Peyer's patch (tissue), 4 donors: ENCODE measurements at regions not wholly inside any gene's neighbourhood (a gene's known extent, or its start where the extent isn't known, plus 50 kb on each side); places are given as distances from the start of the nearest gene placed in this dataset.

Experiments
- DNase-seq, 3 donors: peaks; one replicate each; pipeline ENCODE4 v3.0.0-alpha.2; 2017 to 2019
- H3K27ac ChIP-seq, 4 donors: fragments of 200-600 bp; sonication (generic); one replicate each; pipeline ENCODE4 v1.5.1; 2016 to 2019
- H3K27me3 ChIP-seq, 2 donors: fragments of 200-600 bp; sonication (generic); one replicate each; pipeline ENCODE4 v1.5.1; 2019
- H3K36me3 ChIP-seq, 3 donors: fragments of 200-600 bp; sonication (generic); one replicate each; pipeline ENCODE4 v1.5.1; 2016 to 2019
- H3K4me1 ChIP-seq, 4 donors: fragments of 200-600 bp; sonication (generic); one replicate each; pipeline ENCODE4 v1.5.1; 2016 to 2019
- H3K4me3 ChIP-seq, 4 donors: fragments of 200-600 bp; sonication (generic); 1 replicate in 3 of 4; 2 replicates in 1 of 4; pipeline ENCODE4 v1.5.1; 2016 to 2019; ENCODE audit warnings: mild to moderate bottlenecking in 1 of 4
- H3K9me3 ChIP-seq, 4 donors: fragments of 200-600 bp; sonication (generic); one replicate each; pipeline ENCODE4 v1.5.1; 2016 to 2019; ENCODE audit warnings: mild to moderate bottlenecking in 1 of 4
- CTCF ChIP-seq, 6 experiments: fragments of 450-650 bp in 4 of 6; fragments of 200-600 bp in 2 of 6; sonication (generic) in 1 of 6; IDR thresholded peaks; one replicate each; pipeline ENCODE4 v1.5.1; 2017 to 2019; ENCODE audit warnings: antibody characterized with exemption in 6 of 6, mild to moderate bottlenecking in 3 of 6, moderate library complexity in 1 of 6
- POLR2A ChIP-seq, 2 donors: fragments of 450-650 bp; IDR thresholded peaks; one replicate each; pipeline ENCODE4 v1.5.1; 2017; ENCODE audit warnings: antibody characterized with exemption in 2 of 2, mild to moderate bottlenecking in 2 of 2, moderate library complexity in 2 of 2

- Histone ChIP-seq H3K27me3 (no peaks in the 10 kb centered on the region), H3K36me3 (no peaks in the 10 kb centered on the region), H3K4me1 (no peaks in the 10 kb centered on the region), H3K27ac (no peak overlapping the region), H3K9me3 (no peaks in the 10 kb centered on the region), H3K4me3 (no peak overlapping the region)
- TF ChIP-seq CTCF (IDR thresholded peaks at IDR 0.05) (no peak), POLR2A (IDR thresholded peaks at IDR 0.05) (no peak)
- no peak for DNase-seq
Measured at GRCh38 chr10:33025910-33026309, 67.9 kb upstream of the ITGB1 start.

GRCh38 chr10:33025039-33025438 is 67.0 kb upstream of the ITGB1 start:
- no peaks in the 10 kb centered on the region for H3K36me3 ChIP-seq
- no peaks in the 10 kb centered on the region for H3K4me1 ChIP-seq
- no peak overlapping the region for H3K4me3 ChIP-seq
- TF ChIP-seq POLR2A (IDR thresholded peaks at IDR 0.05) (no peak), CTCF (IDR thresholded peaks at IDR 0.05) (no peak)
- DNase-seq, result no peak
- no peak overlapping the region for H3K27ac ChIP-seq
- no peaks in the 10 kb centered on the region for H3K9me3 ChIP-seq
- no peaks in the 10 kb centered on the region for H3K27me3 ChIP-seq

- H3K9me3 ChIP-seq, result no peaks in the 10 kb centered on the region
Measured at GRCh38 chr10:33022691-33023090, 64.7 kb upstream of the ITGB1 start.

GRCh38 chr10:33022090-33022489 is 64.1 kb upstream of the ITGB1 start:
- Histone ChIP-seq H3K27me3 (no peaks in the 10 kb centered on the region), H3K36me3 (no peaks in the 10 kb centered on the region), H3K4me1 (no peaks in the 10 kb centered on the region), H3K9me3 (no peaks in the 10 kb centered on the region), H3K4me3 (no peak overlapping the region), H3K27ac (no peak overlapping the region)
- DNase-seq, result no peak
- TF ChIP-seq CTCF (IDR thresholded peaks at IDR 0.05) (no peak), POLR2A (IDR thresholded peaks at IDR 0.05) (no peak)

More at GRCh38 chr10:33022691-33023090, 64.7 kb upstream of the ITGB1 start:
- Histone ChIP-seq H3K4me1 (no peaks in the 10 kb centered on the region), H3K27ac (no peak overlapping the region), H3K27me3 (no peaks in the 10 kb centered on the region), H3K4me3 (no peak overlapping the region), H3K36me3 (no peaks in the 10 kb centered on the region)
- DNase-seq, result no peak
- no peak for TF ChIP-seq POLR2A (IDR thresholded peaks at IDR 0.05)
- no peak for TF ChIP-seq CTCF (IDR thresholded peaks at IDR 0.05)

GRCh38 chr10:33016988-33017387 is 59.0 kb upstream of the ITGB1 start:
- TF ChIP-seq POLR2A (IDR thresholded peaks at IDR 0.05) (no peak), CTCF (IDR thresholded peaks at IDR 0.05) (no peak)
- DNase-seq, result no peak
- no peaks in the 10 kb centered on the region for H3K27me3 ChIP-seq
- H3K4me1 ChIP-seq, result no peaks in the 10 kb centered on the region
- H3K9me3 ChIP-seq, result no peaks in the 10 kb centered on the region
- no peak overlapping the region for H3K4me3 ChIP-seq
- no peaks in the 10 kb centered on the region for H3K36me3 ChIP-seq
- H3K27ac ChIP-seq, result no peak overlapping the region
